Ovary (tissue), 3 donors: ENCODE measurements at regions not wholly inside any gene's neighbourhood (a gene's known extent, or its start where the extent isn't known, plus 50 kb on each side); places are given as distances from the start of the nearest gene placed in this dataset.

Source experiments
- EP300 ChIP-seq: sonication (generic); formaldehyde crosslinking; IDR thresholded peaks from one replicate; pipeline ENCODE4 v1.6.1; 2017; ENCODE audit warnings: antibody characterized with exemption
- POLR2A ChIP-seq: fragments of 450-650 bp; IDR thresholded peaks from one replicate; pipeline ENCODE4 v1.6.1; 2017; ENCODE audit warnings: antibody characterized with exemption, mild to moderate bottlenecking, moderate library complexity
- TF ChIP-seq, protein P1 (sequence below), 3 donors: fragments of 450-650 bp in 2 of 3; fragments of 200-600 bp in 1 of 3; IDR thresholded peaks; one replicate each; pipeline versions ENCODE4 v1.5.1 to v1.8.0; 2016 to 2022; ENCODE audit warnings: antibody characterized with exemption in 3 of 3, mild to moderate bottlenecking in 1 of 3
- donor health status: DM: no; HTN: no; CAD: no.

DNA sequence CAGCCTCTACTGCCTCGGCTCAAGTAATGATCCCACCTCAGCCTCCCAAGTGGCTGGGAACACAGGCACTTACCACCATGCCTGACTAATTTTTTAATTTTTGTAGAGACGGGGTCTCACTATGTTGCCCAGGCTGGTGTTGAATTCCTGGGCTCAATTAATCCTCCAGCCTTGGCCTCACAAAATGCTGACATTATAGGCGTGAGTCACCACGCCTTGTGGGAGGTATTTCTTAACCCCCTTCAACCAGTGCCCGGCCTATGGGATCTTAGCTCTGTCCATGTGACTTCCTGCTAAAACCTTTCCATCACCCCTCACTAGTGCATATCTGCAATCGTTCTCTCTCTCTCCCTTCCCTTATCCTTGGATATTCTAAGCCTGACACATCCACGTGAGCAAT, 86.4 kb downstream of the FOXD2 start:
- TF ChIP-seq, protein P1, sequence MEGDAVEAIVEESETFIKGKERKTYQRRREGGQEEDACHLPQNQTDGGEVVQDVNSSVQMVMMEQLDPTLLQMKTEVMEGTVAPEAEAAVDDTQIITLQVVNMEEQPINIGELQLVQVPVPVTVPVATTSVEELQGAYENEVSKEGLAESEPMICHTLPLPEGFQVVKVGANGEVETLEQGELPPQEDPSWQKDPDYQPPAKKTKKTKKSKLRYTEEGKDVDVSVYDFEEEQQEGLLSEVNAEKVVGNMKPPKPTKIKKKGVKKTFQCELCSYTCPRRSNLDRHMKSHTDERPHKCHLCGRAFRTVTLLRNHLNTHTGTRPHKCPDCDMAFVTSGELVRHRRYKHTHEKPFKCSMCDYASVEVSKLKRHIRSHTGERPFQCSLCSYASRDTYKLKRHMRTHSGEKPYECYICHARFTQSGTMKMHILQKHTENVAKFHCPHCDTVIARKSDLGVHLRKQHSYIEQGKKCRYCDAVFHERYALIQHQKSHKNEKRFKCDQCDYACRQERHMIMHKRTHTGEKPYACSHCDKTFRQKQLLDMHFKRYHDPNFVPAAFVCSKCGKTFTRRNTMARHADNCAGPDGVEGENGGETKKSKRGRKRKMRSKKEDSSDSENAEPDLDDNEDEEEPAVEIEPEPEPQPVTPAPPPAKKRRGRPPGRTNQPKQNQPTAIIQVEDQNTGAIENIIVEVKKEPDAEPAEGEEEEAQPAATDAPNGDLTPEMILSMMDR (IDR thresholded peaks at IDR 0.05): no peak
- TF ChIP-seq POLR2A: no peak
- no peak for TF ChIP-seq EP300
